Eye (tissue), 1 donor: ENCODE measurements at regions not wholly inside any gene's neighbourhood (a gene's known extent, or its start where the extent isn't known, plus 50 kb on each side); places are given as distances from the start of the nearest gene placed in this dataset.
"Not testable (repeated sequence)": the region's sequence is repeated elsewhere in the genome, so short reads cannot be mapped to it uniquely, and the experiment has no call there.

Experiments used
- DNase-seq: peaks from one replicate; pipeline ENCODE4 v3.0.0-alpha.2; 2015

GRCh38 chr1:101428562-101428961 is 191.7 kb downstream of the S1PR1 start:
- no peak for DNase-seq

- DNase-seq: no peak
These were observed 195.2 kb downstream of the S1PR1 start for GRCh38 chr1:101431956-101432510.

- DNase-seq: no peak
These were observed 199.2 kb downstream of the S1PR1 start for GRCh38 chr1:101435831-101436511.

- DNase-seq: no peak
These were observed 201.0 kb downstream of the S1PR1 start for GRCh38 chr1:101437800-101438199.

- peak; percentile 35 for DNase-seq
These were observed 201.5 kb downstream of the S1PR1 start for GRCh38 chr1:101438359-101438758.

GRCh38 chr1:101440485-101440884 is 203.7 kb downstream of the S1PR1 start:
- no peak for DNase-seq

- no peak for DNase-seq
These were observed 207.6 kb downstream of the S1PR1 start for GRCh38 chr1:101444381-101444780.

GRCh38 chr1:101444873-101445618 is 208.2 kb downstream of the S1PR1 start:
- DNase-seq: no peak

- DNase-seq: no peak
These were observed 211.2 kb downstream of the S1PR1 start for GRCh38 chr1:101448018-101448417.

- not testable (repeated sequence) for DNase-seq
These were observed 213.9 kb downstream of the S1PR1 start for GRCh38 chr1:101450691-101451090.

- DNase-seq: no peak
These were observed 215.1 kb downstream of the S1PR1 start for GRCh38 chr1:101451888-101452287.

GRCh38 chr1:101452825-101453224 is 216.0 kb downstream of the S1PR1 start:
- DNase-seq: no peak

- DNase-seq: no peak
These were observed 217.0 kb downstream of the S1PR1 start for GRCh38 chr1:101453844-101454243.

GRCh38 chr1:101455166-101455565 is 218.3 kb downstream of the S1PR1 start:
- no peak for DNase-seq

GRCh38 chr1:101460739-101461138 is 223.9 kb downstream of the S1PR1 start:
- DNase-seq: peak; percentile 4

GRCh38 chr1:101463195-101463594 is 226.4 kb downstream of the S1PR1 start:
- DNase-seq: no peak

- DNase-seq: no peak
These were observed 229.1 kb downstream of the S1PR1 start for GRCh38 chr1:101465941-101466340.

- peak; percentile 33 for DNase-seq
These were observed 237.3 kb downstream of the S1PR1 start for GRCh38 chr1:101474039-101474665.

GRCh38 chr1:101476541-101476940 is 239.7 kb downstream of the S1PR1 start:
- no peak for DNase-seq

GRCh38 chr1:101479945-101480344 is 243.1 kb downstream of the S1PR1 start:
- DNase-seq: no peak

- DNase-seq: no peak
These were observed 245.5 kb downstream of the S1PR1 start for GRCh38 chr1:101482306-101482705.

GRCh38 chr1:101483982-101484688 is 247.3 kb downstream of the S1PR1 start:
- DNase-seq: peak; percentile 27
